ENCODE measurements at regions not wholly inside any gene's neighbourhood (a gene's known extent, or its start where the extent isn't known, plus 50 kb on each side); places are given as distances from the start of the nearest gene placed in this dataset.
"Not testable (repeated sequence)": the region's sequence is repeated elsewhere in the genome, so short reads cannot be mapped to it uniquely, and the experiment has no call there.

GRCh38 chr6:165782812-165783211 is 119.8 kb upstream of the PDE10A start:
- no peak for DNase-seq (ENCODE audit: low spot score)

GRCh38 chr6:165782134-165782533 is 119.1 kb upstream of the PDE10A start:
- no peak for DNase-seq (ENCODE audit: low spot score)

DNA sequence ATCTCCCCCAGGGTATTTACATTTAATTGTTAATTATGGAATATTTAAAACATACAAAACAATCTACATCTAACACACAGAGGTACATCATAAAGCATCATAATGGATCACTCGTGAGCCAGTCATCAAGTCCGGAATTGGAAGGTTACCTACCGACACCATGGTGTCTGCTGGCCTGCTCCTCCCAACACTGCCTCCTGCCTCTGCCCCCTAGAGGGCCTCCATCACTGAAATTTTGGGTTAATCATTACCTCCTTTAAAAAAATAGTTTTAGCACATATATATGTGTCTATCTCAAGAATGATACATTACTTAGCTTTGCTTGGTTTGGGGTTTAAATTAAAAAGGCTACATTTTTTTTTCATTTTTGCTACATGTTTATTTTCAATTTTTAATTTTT is 114.6 kb upstream of the PDE10A start:
- no peak for DNase-seq (ENCODE audit: low spot score)

GRCh38 chr6:165776691-165777090 is 113.7 kb upstream of the PDE10A start:
- no peak for DNase-seq (ENCODE audit: low spot score)

- DNase-seq (ENCODE audit: low spot score) = no peak
Observed at GRCh38 chr6:165775721-165776120, 112.7 kb upstream of the PDE10A start.

DNA sequence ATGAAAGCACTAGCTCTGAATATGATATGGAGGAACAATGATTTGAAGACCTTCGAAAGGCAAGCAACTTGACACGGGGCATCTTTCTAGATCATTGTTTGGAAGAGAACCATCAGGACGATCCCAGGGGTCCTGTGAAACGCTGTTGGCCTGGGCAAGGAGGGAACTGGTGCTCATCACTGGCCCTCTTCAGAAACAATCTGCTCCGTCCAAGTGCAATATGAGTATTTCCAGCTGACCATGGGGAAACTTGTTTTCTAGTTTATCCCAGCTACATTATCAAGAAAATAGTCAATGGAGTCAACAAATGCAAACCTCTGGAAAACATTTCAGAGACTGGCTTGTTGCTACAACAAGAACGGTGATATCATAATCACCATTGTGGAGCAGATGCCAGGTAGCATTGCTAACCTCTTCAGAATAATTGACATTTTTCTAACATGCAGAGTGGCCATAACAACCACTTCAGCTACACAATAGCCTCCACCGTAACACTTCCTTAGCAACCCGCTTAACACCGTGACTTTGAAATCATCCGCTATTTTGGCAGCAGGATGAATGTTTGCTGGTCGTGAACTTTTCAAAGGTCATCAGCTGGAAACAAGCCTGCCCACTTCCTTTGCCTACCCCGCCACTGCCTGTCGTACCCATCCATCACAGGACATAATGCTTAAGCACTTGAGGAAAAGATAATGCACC is 112.0 kb upstream of the PDE10A start:
- DNase-seq (ENCODE audit: low spot score) = no peak

GRCh38 chr6:165770397-165771082 is 107.5 kb upstream of the PDE10A start:
- DNase-seq (ENCODE audit: low spot score) = no peak

DNA sequence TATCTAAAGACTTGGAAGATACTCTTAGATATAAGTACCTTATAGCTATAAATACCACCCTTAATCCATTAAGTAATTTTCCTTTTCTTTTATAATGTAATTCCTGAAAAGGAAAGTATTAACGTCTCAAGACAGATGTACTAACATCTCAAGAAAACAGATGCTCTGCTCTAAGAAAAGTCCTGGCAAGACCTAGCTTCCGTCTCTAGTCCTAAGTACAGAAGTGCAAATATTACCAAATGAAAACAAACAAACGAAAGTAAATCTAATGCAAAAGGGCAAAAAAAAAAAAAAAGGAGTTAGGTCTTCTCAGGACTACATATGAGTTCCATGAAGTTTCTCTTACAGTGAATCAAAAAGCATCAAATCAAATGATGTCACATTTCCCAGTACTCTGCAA is 106.8 kb upstream of the PDE10A start:
- no peak for DNase-seq (ENCODE audit: low spot score)

GRCh38 chr6:165769401-165769800 is 106.4 kb upstream of the PDE10A start:
- DNase-seq (ENCODE audit: low spot score) = no peak

- no peak for DNase-seq (ENCODE audit: low spot score)
Observed at GRCh38 chr6:165768961-165769360, 105.9 kb upstream of the PDE10A start.

- no peak for DNase-seq (ENCODE audit: low spot score)
Observed at GRCh38 chr6:165767228-165767627, 104.2 kb upstream of the PDE10A start.

DNA sequence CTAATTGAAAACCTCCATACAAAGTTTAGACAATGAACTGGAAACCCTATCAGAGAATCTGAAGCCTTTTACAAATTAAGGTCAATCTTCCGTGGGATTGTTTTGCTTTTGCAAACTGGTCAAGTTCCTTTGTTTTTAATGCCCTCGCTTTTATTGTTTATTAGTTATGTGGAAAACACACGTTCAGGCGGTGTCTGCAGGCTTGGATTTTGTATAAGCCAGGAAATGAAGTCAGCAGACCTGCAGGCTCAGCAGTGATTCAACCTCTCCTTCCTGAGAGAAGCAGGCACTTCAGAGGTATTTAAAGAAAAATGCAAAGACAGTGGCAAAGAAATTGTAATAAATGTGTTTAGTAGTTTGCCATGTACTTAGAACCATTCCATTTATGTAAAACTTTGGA is 103.4 kb upstream of the PDE10A start:
- no peak for DNase-seq (ENCODE audit: low spot score)

- no peak for DNase-seq (ENCODE audit: low spot score)
Observed at GRCh38 chr6:165766026-165766425, 103.0 kb upstream of the PDE10A start.

GRCh38 chr6:165765256-165765655 is 102.2 kb upstream of the PDE10A start:
- DNase-seq (ENCODE audit: low spot score) = not testable (repeated sequence)

GRCh38 chr6:165762876-165763275 is 99.8 kb upstream of the PDE10A start:
- DNase-seq (ENCODE audit: low spot score) = no peak

DNA sequence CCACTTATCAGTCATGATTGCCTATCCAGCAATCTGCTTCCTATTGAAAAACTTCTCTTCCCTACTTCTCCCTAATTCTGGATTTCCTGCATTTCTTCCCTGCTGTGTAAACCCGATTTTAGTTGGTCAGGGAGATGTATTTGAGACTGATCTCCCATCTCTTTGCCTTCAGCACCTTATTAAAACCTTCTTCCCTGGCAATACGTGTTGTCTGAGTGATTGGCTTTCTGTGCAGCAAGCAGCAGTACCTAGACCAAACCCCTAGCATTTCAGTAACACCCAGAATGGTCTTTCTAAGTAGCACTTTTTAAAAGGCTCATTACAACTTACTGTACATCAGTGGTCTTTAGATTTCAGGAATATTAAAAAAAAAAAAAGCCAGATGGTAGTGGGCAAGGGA is 99.1 kb upstream of the PDE10A start:
- DNase-seq (ENCODE audit: low spot score) = no peak

DNA sequence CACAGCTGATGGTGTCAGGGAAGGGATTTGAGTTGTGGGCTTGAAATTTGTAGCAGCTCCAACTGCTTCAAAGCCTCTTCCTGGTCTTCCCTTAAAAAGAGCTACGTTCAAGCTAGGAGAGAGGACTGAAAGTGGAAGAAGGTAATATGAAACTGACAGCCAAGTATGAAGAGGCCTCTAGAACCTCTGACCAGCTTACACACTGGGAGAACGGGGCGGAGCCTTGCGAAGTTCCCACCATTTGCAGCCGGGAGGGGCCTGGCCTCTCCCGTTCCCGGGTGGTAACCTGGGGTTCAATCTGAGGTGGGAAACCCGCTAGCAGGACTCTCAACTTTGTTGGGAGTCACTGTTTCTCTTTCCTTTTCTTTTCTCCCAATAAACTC is 97.8 kb upstream of the PDE10A start:
- DNase-seq (ENCODE audit: low spot score) = no peak

DNA sequence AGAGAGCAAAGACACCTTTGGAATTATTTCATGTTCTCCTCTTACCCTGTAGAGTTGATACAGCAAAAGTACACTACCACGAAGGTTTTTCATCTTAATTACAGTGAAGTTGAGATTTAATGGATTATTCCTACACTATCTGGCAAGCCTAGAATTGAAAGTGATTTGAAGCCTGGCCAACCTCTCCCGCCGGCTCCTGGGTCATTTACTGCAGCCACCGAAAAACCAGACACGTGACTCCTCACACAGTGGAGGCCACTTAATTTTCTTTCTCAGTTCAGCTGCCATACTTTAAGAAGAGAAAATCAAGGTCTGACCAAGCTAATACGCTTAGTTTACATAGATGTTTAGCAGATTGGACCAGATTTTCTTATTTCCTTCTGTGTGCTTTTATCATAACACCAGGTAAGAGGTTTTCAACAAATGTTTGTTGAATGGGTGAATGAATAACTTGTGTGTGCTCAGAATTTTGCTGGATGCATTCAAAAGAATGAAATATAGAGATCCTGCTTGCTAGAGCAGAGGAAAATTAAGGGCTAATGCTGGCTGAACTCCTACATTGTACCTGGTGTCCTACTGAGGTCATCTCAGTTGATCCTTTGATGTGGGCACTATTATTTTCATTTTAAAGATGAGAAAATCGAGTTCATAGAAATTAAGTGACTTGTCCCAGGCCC is 97.2 kb upstream of the PDE10A start:
- no peak for DNase-seq (ENCODE audit: low spot score)

- DNase-seq (ENCODE audit: low spot score) = no peak
Observed at GRCh38 chr6:165758441-165758840, 95.4 kb upstream of the PDE10A start.

DNA sequence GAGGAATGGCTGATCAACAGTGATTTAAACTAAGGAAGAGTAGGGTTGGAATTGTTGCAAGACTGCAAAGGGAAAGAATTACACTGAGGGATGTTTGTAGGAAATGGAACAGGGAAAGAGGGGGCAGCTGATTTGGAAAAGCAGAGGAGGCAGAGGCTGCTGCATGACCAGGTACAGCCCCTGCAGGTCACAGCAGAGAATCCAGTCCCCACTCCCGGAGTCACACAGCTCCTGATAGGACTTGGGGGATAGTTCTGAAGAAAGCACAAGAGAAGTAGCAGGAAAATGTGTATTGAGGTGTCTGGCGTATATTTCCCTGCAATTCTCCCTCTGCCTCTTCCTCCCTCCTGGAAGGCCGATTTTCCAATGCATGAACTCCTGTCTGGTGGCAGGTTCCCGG is 92.5 kb upstream of the PDE10A start:
- no peak for DNase-seq (ENCODE audit: low spot score)

DNA sequence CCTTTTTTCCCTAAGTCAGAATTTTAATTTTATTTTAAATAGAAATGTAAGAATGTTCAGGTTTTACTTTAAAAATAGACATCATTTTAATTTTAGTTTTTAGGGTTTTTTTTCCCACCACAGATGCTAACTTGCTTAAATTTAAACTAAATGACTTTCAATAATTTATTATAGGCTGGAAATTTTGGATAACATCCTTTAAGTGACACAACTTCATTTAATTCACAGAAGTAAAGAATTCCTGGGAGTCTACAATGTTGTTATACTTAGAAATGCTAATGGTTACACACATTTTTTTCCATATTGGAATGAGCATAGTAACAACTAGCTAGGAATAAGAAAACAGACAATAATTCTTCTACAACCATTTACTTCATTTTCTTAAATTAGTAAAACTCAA is 90.5 kb upstream of the PDE10A start:
- no peak for DNase-seq (ENCODE audit: low spot score)

- no peak for DNase-seq (ENCODE audit: low spot score)
Observed at GRCh38 chr6:165752451-165752850, 89.4 kb upstream of the PDE10A start.

DNA sequence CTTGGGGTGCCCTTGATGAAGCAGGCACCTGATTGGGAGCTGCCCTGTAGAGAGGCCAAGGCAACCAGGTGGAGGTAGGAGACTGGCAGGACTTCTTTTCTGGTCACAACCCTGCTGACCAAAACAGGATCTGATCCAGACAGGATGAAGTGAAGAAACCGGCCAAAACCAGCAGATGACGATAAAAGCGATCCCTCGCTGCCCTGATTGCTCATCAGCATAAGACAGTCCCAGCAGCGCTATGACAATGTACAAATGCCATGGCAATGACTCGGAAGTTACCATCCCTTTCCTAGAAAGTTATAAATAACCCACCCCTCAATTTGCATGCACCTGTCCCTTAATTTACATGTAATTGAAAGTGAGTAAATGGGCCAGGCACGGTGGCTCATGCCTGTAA is 88.4 kb upstream of the PDE10A start:
- no peak for DNase-seq (ENCODE audit: low spot score)
